HEK293T (cell line): ENCODE measurements at regions not wholly inside any gene's neighbourhood (a gene's known extent, or its start where the extent isn't known, plus 50 kb on each side); places are given as distances from the start of the nearest gene placed in this dataset.

Experiments used
- ARNT ChIP-seq: fragments of 450-650 bp; IDR thresholded peaks from 2 replicates; pipeline ENCODE4 v1.6.1; 2017; ENCODE audit warnings: mild to moderate bottlenecking
- BHLHE40 ChIP-seq: fragments of 450-650 bp; IDR thresholded peaks from 2 replicates; pipeline ENCODE4 v1.6.1; 2016; ENCODE audit warnings: mild to moderate bottlenecking, moderate library complexity, borderline replicate concordance
- ELF4 ChIP-seq: fragments of 450-650 bp; IDR thresholded peaks from 2 replicates; pipeline ENCODE4 v1.6.1; 2017; ENCODE audit warnings: antibody characterized with exemption
- FOXA1 ChIP-seq: fragments of 450-650 bp; IDR thresholded peaks from 2 replicates; pipeline ENCODE4 v1.6.1; 2016; ENCODE audit warnings: mild to moderate bottlenecking
- FOXK2 ChIP-seq: fragments of 450-650 bp; IDR thresholded peaks from 2 replicates; pipeline ENCODE4 v1.6.1; 2016; ENCODE audit warnings: mild to moderate bottlenecking
- FOXM1 ChIP-seq: fragments of 450-650 bp; IDR thresholded peaks from 2 replicates; pipeline ENCODE4 v1.6.1; 2017; ENCODE audit warnings: mild to moderate bottlenecking, borderline replicate concordance
- HDGF ChIP-seq: fragments of 450-650 bp; IDR thresholded peaks from 2 replicates; pipeline ENCODE4 v1.6.1; 2017; ENCODE audit warnings: antibody characterized with exemption, borderline replicate concordance
- NFRKB ChIP-seq: fragments of 450-650 bp; IDR thresholded peaks from 2 replicates; pipeline ENCODE4 v1.6.1; 2016; ENCODE audit warnings: mild to moderate bottlenecking, moderate library complexity
- PKNOX1 ChIP-seq: fragments of 450-650 bp; IDR thresholded peaks from 2 replicates; pipeline ENCODE4 v1.6.1; 2016
- SP1 ChIP-seq: fragments of 450-650 bp; IDR thresholded peaks from 2 replicates; pipeline ENCODE4 v1.6.1; 2017
- SUZ12 ChIP-seq: fragments of 450-650 bp; IDR thresholded peaks from 2 replicates; pipeline ENCODE4 v1.6.1; 2016; ENCODE audit warnings: mild to moderate bottlenecking
- TARDBP ChIP-seq: fragments of 450-650 bp; IDR thresholded peaks from 2 replicates; pipeline ENCODE4 v1.6.1; 2016

GRCh38 chrX:150216716-150217115 lies 146.4 kb upstream of the MAMLD1 start:
- no peak for TF ChIP-seq FOXM1
- no peak for TF ChIP-seq FOXA1
- TF ChIP-seq ARNT, result no peak
- no peak for TF ChIP-seq SUZ12
- no peak for TF ChIP-seq TARDBP
- TF ChIP-seq PKNOX1, result no peak
- TF ChIP-seq BHLHE40, result no peak
- TF ChIP-seq FOXK2, result no peak
- TF ChIP-seq ELF4, result no peak
- TF ChIP-seq SP1, result no peak
- no peak for TF ChIP-seq HDGF
- TF ChIP-seq NFRKB, result no peak
